Ascending aorta (tissue), 2 donors: ENCODE measurements at regions not wholly inside any gene's neighbourhood (a gene's known extent, or its start where the extent isn't known, plus 50 kb on each side); places are given as distances from the start of the nearest gene placed in this dataset.

Experiments
- DNase-seq, 2 donors: peaks; one replicate each; pipeline ENCODE4 v3.0.0-alpha.2; 2019; ENCODE audit warnings: low spot score in 2 of 2
- H3K27ac ChIP-seq, 2 donors: fragments of 200-600 bp; sonication (generic); one replicate each; pipeline ENCODE4 v1.5.1; 2016 to 2017; ENCODE audit warnings: mild to moderate bottlenecking in 1 of 2
- H3K27me3 ChIP-seq: fragments of 200-600 bp; sonication (generic); one replicate; pipeline ENCODE4 v1.5.1; 2017
- H3K36me3 ChIP-seq, 2 donors: fragments of 200-600 bp; sonication (generic); one replicate each; pipeline ENCODE4 v1.5.1; 2016
- H3K4me1 ChIP-seq, 2 donors: fragments of 200-600 bp; sonication (generic); one replicate each; pipeline ENCODE4 v1.5.1; 2016 to 2017; ENCODE audit warnings: mild to moderate bottlenecking in 1 of 2
- H3K4me3 ChIP-seq, 2 donors: fragments of 200-600 bp; sonication (generic); one replicate each; pipeline ENCODE4 v1.5.1; 2016 to 2017; ENCODE audit warnings: mild to moderate bottlenecking in 1 of 2
- H3K9me3 ChIP-seq, 2 donors: fragments of 200-600 bp; sonication (generic); one replicate each; pipeline ENCODE4 v1.5.1; 2016
- intact Hi-C: fragments of 100-400 bp; cut with DNase I; formaldehyde crosslinking; loops from one replicate; pipeline ENCODE4 v1.15.1; 2023
- TF ChIP-seq, protein P1 (sequence below), 3 experiments: fragments of 200-600 bp in 2 of 3; fragments of 450-650 bp in 1 of 3; sonication (generic) in 2 of 3; IDR thresholded peaks; one replicate each; pipeline ENCODE4 v1.5.1; 2016 to 2019; ENCODE audit warnings: antibody characterized with exemption in 3 of 3, mild to moderate bottlenecking in 1 of 3, moderate library complexity in 1 of 3

DNA sequence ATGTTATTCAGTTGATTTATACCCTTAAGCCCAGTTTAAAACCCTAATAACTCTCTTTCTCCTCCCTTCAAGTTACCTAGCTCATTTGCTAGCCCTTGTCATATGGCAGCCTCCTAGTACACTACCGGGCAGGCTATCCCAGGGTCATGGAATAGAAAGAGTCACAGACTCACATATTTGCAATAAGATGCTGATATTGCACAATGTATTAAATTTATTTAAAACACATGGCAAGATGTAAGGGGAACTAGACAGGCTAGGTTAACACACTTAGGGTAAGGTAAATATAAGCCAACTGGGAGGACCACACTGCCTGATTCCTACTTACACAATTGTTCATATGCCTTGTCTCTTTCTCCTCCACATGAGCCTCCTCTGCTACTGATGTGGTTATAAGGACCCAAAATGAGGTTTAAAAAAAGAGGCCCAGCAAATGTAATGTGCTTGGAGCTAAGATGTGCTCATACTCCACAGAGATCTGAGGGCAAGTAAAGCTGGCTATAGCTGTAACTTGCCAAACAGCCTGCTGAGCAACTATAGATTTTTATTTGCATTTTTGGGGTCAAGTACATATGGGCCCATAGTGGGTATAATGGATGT is 130.0 kb downstream of the ENC1 start:
- H3K4me3 ChIP-seq, result no peak overlapping the region
- H3K27me3 ChIP-seq, result no peaks in the 10 kb centered on the region
- no peak overlapping the region for H3K27ac ChIP-seq
- DNase-seq, result no peak
- intact Hi-C loops, result no loop called here
- H3K36me3 ChIP-seq, result no peaks in the 10 kb centered on the region
- TF ChIP-seq, protein P1, sequence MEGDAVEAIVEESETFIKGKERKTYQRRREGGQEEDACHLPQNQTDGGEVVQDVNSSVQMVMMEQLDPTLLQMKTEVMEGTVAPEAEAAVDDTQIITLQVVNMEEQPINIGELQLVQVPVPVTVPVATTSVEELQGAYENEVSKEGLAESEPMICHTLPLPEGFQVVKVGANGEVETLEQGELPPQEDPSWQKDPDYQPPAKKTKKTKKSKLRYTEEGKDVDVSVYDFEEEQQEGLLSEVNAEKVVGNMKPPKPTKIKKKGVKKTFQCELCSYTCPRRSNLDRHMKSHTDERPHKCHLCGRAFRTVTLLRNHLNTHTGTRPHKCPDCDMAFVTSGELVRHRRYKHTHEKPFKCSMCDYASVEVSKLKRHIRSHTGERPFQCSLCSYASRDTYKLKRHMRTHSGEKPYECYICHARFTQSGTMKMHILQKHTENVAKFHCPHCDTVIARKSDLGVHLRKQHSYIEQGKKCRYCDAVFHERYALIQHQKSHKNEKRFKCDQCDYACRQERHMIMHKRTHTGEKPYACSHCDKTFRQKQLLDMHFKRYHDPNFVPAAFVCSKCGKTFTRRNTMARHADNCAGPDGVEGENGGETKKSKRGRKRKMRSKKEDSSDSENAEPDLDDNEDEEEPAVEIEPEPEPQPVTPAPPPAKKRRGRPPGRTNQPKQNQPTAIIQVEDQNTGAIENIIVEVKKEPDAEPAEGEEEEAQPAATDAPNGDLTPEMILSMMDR (IDR thresholded peaks at IDR 0.05), result no peak
- no peaks in the 10 kb centered on the region for H3K4me1 ChIP-seq
- no peaks in the 10 kb centered on the region for H3K9me3 ChIP-seq

DNA sequence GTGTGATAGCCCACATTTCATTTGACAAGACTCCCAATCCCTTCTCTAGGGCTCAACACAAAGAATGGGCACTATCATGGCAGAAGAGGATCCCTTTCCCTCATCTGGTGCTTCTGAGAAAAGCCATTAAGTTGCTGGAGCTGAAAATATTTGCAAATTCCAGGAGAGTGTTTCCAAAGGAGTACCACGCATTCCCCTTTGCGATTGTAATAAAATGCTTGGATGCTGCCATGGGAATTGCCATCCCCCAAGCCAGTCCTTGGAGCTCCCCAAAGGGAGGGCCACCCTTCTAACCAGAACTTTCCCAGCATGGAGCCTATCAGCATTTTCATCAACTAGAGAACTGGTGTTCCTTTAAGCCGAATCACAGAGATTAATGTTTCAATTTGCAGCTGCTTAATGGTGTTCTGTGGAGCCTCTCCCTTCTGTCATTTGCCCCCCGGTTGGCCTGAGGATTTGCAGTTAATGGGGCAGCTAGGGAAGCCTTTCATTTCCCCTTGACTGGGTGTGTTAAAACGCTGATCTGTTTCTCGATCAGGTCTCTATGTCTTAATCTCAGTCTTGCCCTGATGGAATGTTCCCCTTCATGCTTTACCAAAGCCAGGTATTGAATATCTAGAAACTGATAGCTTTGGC is 133.0 kb downstream of the ENC1 start:
- H3K4me3 ChIP-seq, result no peak overlapping the region
- intact Hi-C loops, result no loop called here
- no peaks in the 10 kb centered on the region for H3K27me3 ChIP-seq
- H3K27ac ChIP-seq, result no peak overlapping the region
- DNase-seq, result no peak
- no peaks in the 10 kb centered on the region for H3K36me3 ChIP-seq
- H3K9me3 ChIP-seq, result no peaks in the 10 kb centered on the region
- H3K4me1 ChIP-seq, result no peaks in the 10 kb centered on the region
- TF ChIP-seq, protein P1 (IDR thresholded peaks at IDR 0.05), result no peak

DNA sequence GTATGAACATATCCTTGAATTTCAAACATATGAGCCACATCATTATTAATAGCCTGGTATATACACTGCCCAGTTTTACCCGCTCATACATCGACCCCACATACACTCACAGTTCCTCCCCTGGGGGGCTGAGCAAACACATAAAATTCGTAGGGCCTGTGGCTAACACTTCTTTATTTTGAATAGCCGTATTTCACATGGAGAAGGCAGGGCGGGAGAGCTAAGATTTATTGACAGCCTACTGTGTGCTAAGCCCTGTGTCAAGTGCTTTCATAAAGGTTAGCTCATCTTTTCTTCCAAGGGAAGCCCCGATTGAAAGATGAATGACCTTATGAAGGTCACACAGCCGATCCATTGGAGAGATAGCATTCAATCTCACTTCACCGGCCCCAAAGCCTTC is 134.4 kb downstream of the ENC1 start:
- DNase-seq, result no peak
- TF ChIP-seq, protein P1 (IDR thresholded peaks at IDR 0.05), result no peak
- Histone ChIP-seq H3K4me1 (no peaks in the 10 kb centered on the region), H3K27ac (no peak overlapping the region), H3K27me3 (no peaks in the 10 kb centered on the region), H3K36me3 (no peaks in the 10 kb centered on the region), H3K9me3 (no peaks in the 10 kb centered on the region), H3K4me3 (no peak overlapping the region)
- intact Hi-C loops, result no loop called here

DNA sequence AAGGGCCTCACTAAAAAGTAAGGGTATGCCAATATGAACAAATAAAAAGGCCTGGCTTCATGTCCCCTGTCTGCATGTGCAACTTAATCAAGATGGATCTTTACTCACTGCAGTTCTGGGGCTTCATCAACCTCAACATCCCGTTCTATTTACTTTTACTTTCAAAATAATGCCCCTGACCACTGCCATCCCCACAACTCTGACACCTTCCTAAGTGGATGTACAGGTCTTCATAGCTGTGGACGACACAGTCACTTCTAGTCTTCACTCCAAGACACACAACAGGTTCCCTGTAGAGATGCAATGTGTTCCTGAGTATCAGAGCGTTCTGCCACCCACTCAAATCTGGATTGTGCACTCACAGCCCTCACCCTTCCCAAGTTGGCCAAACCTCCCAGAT is 136.1 kb downstream of the ENC1 start:
- DNase-seq, result no peak
- Histone ChIP-seq H3K4me3 (no peak overlapping the region), H3K36me3 (no peaks in the 10 kb centered on the region), H3K9me3 (no peaks in the 10 kb centered on the region), H3K27ac (no peak overlapping the region), H3K4me1 (no peaks in the 10 kb centered on the region), H3K27me3 (no peaks in the 10 kb centered on the region)
- TF ChIP-seq, protein P1 (IDR thresholded peaks at IDR 0.05), result no peak
- intact Hi-C loops, result no loop called here

DNA sequence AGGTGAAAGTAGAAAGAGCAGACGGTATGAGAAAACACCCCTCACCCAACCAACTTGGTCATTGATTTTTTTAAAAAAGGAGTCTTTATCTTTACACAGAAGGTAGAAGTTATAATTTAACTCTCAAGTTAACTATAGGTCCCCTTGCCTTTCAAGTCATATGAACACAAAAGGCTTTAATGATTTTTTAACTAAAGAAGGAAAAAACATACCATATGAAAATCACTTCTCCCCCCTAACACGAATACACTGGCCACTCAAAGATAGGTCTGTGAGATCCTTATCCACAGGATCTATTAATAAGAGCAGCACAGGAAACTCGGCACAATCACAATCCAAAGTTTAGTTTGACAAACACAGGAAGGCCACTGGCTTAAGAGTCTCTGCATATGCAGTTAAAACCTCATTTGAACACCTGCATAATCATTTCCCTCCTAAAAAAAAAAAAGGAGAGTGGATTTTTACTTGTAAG is 138.0 kb downstream of the ENC1 start:
- TF ChIP-seq, protein P1 (IDR thresholded peaks at IDR 0.05), result no peak
- H3K36me3 ChIP-seq, result no peaks in the 10 kb centered on the region
- DNase-seq, result no peak
- no peaks in the 10 kb centered on the region for H3K4me1 ChIP-seq
- H3K4me3 ChIP-seq, result no peak overlapping the region
- no peaks in the 10 kb centered on the region for H3K9me3 ChIP-seq
- no peak overlapping the region for H3K27ac ChIP-seq
- intact Hi-C loops, result no loop called here
- H3K27me3 ChIP-seq, result no peaks in the 10 kb centered on the region
